CD4-positive, alpha-beta memory T cell (primary cell): ENCODE measurements at regions not wholly inside any gene's neighbourhood (a gene's known extent, or its start where the extent isn't known, plus 50 kb on each side); places are given as distances from the start of the nearest gene placed in this dataset.

Experiments
- CTCF ChIA-PET: fragments of 350-600 bp; sonication (Branson Sonifier 250); formaldehyde crosslinking; loops from one replicate; lab custom pipeline; 2021; ENCODE audit warnings: inconsistent platforms; ENCODE audit not compliant: partially characterized antibody; lab: Charles Lee
- POLR2A ChIA-PET: fragments of 350-600 bp; sonication (Branson Sonifier 250); formaldehyde crosslinking; loops from one replicate; lab custom pipeline; 2021; ENCODE audit not compliant: partially characterized antibody; lab: Charles Lee
- DNase-seq, 5 donors: peaks; one replicate each; pipeline versions ENCODE4 v3.0.0 to v3.0.0-alpha.2; 2020 to 2022; ENCODE audit warnings: mixed read lengths in 1 of 5
- H3K27ac ChIP-seq: one replicate; pipeline ENCODE4 v1.7.0; 2013; ENCODE audit warnings: low read depth, low read length
- H3K27me3 ChIP-seq: 2 replicates; pipeline ENCODE4 v1.7.0; 2013; ENCODE audit warnings: mild to moderate bottlenecking, low read length, moderate library complexity; ENCODE audit not compliant: insufficient read depth
- H3K36me3 ChIP-seq: 2 replicates; pipeline ENCODE4 v1.7.0; 2013; ENCODE audit warnings: mild to moderate bottlenecking, low read length, moderate library complexity; ENCODE audit not compliant: insufficient read depth
- H3K4me1 ChIP-seq: 2 replicates; pipeline ENCODE4 v1.7.0; 2013; ENCODE audit warnings: mild to moderate bottlenecking, low read length, moderate library complexity; ENCODE audit not compliant: insufficient read depth
- H3K4me3 ChIP-seq, 2 donors: one replicate each; pipeline ENCODE4 v1.7.0; 2013; ENCODE audit warnings: low read length in 2 of 2, mild to moderate bottlenecking in 1 of 2
- H3K9me3 ChIP-seq, 2 donors: one replicate each; pipeline ENCODE4 v1.7.0; 2013; ENCODE audit warnings: low read length in 2 of 2, control low read depth in 1 of 2; ENCODE audit not compliant: control insufficient read depth in 1 of 2
- H3K27ac Mint-ChIP-seq, 7 donors: one replicate each; pipeline ENCODE4 v1.8.0; 2020 to 2021; ENCODE audit warnings: mixed read lengths in 7 of 7, mild to moderate bottlenecking in 6 of 7, inconsistent platforms in 3 of 7, moderate library complexity in 3 of 7
- H3K27me3 Mint-ChIP-seq, 2 donors: one replicate each; pipeline ENCODE4 v1.8.0; 2020 to 2021; ENCODE audit warnings: mixed read lengths in 2 of 2
- H3K36me3 Mint-ChIP-seq, 2 donors: one replicate each; pipeline ENCODE4 v1.8.0; 2020 to 2021; ENCODE audit warnings: mixed read lengths in 2 of 2, inconsistent platforms in 1 of 2, mild to moderate bottlenecking in 1 of 2
- H3K4me1 Mint-ChIP-seq, 4 donors: one replicate each; pipeline ENCODE4 v1.8.0; 2020 to 2021; ENCODE audit warnings: mixed read lengths in 4 of 4, mild to moderate bottlenecking in 1 of 4
- H3K4me3 Mint-ChIP-seq, 8 donors: one replicate each; pipeline ENCODE4 v1.8.0; 2020 to 2021; ENCODE audit warnings: mixed read lengths in 8 of 8, mild to moderate bottlenecking in 7 of 8, moderate library complexity in 6 of 8, inconsistent platforms in 3 of 8
- H3K9me3 Mint-ChIP-seq, 8 donors: one replicate each; pipeline ENCODE4 v1.8.0; 2020 to 2021; ENCODE audit warnings: mixed read lengths in 8 of 8, mild to moderate bottlenecking in 5 of 8, inconsistent platforms in 3 of 8, moderate library complexity in 1 of 8
- intact Hi-C: fragments of 100-400 bp; cut with micrococcal nuclease; formaldehyde crosslinking; loops from one replicate; pipeline ENCODE4 v1.15.1; 2023

GRCh38 chr2:129712676-129712985 is 266.8 kb upstream of the RAB6C start:
- no peaks in the 10 kb centered on the region for H3K36me3 ChIP-seq
- H3K27me3 ChIP-seq = no peaks in the 10 kb centered on the region
- Mint-ChIP-seq H3K27me3 (peaks cover 0 to 2% of the 10 kb centered on the region in 2 donors), H3K4me1 (no peaks in the 10 kb centered on the region), H3K27ac (no peak overlapping the region), H3K9me3 (peaks cover 0 to 2% (median 0%) of the 10 kb centered on the region in 8 donors), H3K36me3 (no peaks in the 10 kb centered on the region), H3K4me3 (no peak overlapping the region)
- CTCF ChIA-PET = no interaction called here
- intact Hi-C loops = no loop called here
- no peak for DNase-seq
- no peak overlapping the region for H3K4me3 ChIP-seq
- no peaks in the 10 kb centered on the region for H3K4me1 ChIP-seq
- no peak overlapping the region for H3K27ac ChIP-seq
- POLR2A ChIA-PET = no interaction called here
- H3K9me3 ChIP-seq = no peaks in the 10 kb centered on the region

DNA sequence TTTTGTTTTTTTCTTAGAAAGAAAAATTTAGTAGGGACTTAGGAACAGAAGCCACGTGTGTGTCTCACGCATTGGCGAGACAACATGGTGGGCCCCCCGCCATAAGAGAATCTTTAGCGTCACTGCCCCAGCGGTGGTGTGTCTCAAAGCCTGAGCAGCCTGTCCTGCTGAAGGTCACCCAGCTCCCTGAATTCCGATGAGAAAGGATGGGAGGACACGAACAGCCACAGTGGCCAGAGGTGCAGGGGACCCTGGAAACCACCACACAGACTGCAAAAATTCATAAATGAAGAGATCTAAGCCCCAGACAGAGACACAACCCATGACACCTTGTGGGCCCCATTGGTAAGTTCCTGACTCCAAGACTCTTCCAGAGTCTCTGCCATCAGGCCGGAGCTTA is 266.1 kb upstream of the RAB6C start:
- Histone ChIP-seq H3K9me3 (no peaks in the 10 kb centered on the region), H3K4me1 (no peaks in the 10 kb centered on the region), H3K27me3 (no peaks in the 10 kb centered on the region), H3K36me3 (no peaks in the 10 kb centered on the region), H3K4me3 (no peak overlapping the region), H3K27ac (no peak overlapping the region)
- no peak overlapping the region for H3K27ac Mint-ChIP-seq
- H3K27me3 Mint-ChIP-seq = peaks cover 0 to 2% of the 10 kb centered on the region in 2 donors
- intact Hi-C loops = no loop called here
- H3K4me1 Mint-ChIP-seq = no peaks in the 10 kb centered on the region
- ChIA-PET POLR2A (no interaction called here), CTCF (no interaction called here)
- H3K9me3 Mint-ChIP-seq = peaks cover 0 to 2% (median 0%) of the 10 kb centered on the region in 8 donors
- DNase-seq = no peak
- H3K4me3 Mint-ChIP-seq = no peak overlapping the region
- H3K36me3 Mint-ChIP-seq = no peaks in the 10 kb centered on the region

GRCh38 chr2:129716781-129717559 is 262.5 kb upstream of the RAB6C start:
- ChIA-PET POLR2A (no interaction called here), CTCF (no interaction called here)
- intact Hi-C loops = no loop called here

GRCh38 chr2:129717560-129718130 is 261.8 kb upstream of the RAB6C start:
- H3K9me3 ChIP-seq = no peaks in the 10 kb centered on the region
- no peak overlapping the region for H3K27ac ChIP-seq
- no peak overlapping the region for H3K4me3 ChIP-seq
- peaks cover 0 to 3% of the 10 kb centered on the region in 2 donors for H3K27me3 Mint-ChIP-seq
- ChIA-PET CTCF (no interaction called here), POLR2A (no interaction called here)
- H3K4me3 Mint-ChIP-seq = no peak overlapping the region
- H3K36me3 ChIP-seq = no peaks in the 10 kb centered on the region
- H3K4me1 ChIP-seq = no peaks in the 10 kb centered on the region
- H3K36me3 Mint-ChIP-seq = no peaks in the 10 kb centered on the region
- no peak overlapping the region for H3K27ac Mint-ChIP-seq
- H3K4me1 Mint-ChIP-seq = no peaks in the 10 kb centered on the region
- intact Hi-C loops = no loop called here
- no peaks in the 10 kb centered on the region for H3K27me3 ChIP-seq
- H3K9me3 Mint-ChIP-seq = peaks cover 0 to 2% (median 0%) of the 10 kb centered on the region in 8 donors
- DNase-seq = no peak

More at GRCh38 chr2:129716781-129717559, 262.5 kb upstream of the RAB6C start:
- Mint-ChIP-seq H3K4me3 (no peak overlapping the region), H3K27me3 (peaks cover 0 to 3% of the 10 kb centered on the region in 2 donors), H3K27ac (no peak overlapping the region), H3K9me3 (peaks cover 0 to 2% (median 0%) of the 10 kb centered on the region in 8 donors), H3K4me1 (no peaks in the 10 kb centered on the region), H3K36me3 (no peaks in the 10 kb centered on the region)
- H3K4me3 ChIP-seq = no peak overlapping the region
- H3K9me3 ChIP-seq = no peaks in the 10 kb centered on the region
- no peak for DNase-seq
- H3K4me1 ChIP-seq = no peaks in the 10 kb centered on the region
- no peak overlapping the region for H3K27ac ChIP-seq
- no peaks in the 10 kb centered on the region for H3K36me3 ChIP-seq
- no peaks in the 10 kb centered on the region for H3K27me3 ChIP-seq

- POLR2A ChIA-PET = no interaction called here
- CTCF ChIA-PET = no interaction called here
Observed at GRCh38 chr2:129719335-129719734, 260.1 kb upstream of the RAB6C start.

DNA sequence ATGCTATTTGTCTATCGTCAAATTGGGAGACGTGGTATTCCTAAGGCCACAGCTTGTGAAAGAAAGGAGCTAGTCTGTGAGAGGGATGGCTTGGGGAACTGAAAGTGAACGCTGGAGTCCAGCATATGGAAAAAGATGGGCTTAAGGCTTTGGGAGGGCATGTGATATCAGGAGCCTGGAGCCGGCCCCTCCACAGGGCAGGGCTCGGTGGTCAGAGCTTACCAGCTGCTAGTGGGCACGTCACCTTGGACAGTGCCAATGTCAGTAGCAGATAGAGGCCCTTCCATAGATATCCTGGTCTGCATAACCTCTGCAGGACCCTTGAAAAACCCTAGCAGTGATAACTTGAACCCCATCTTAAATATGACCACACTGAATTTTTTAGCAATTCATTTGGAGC is 259.1 kb upstream of the RAB6C start:
- Histone ChIP-seq H3K27ac (no peak overlapping the region), H3K4me3 (no peak overlapping the region), H3K27me3 (no peaks in the 10 kb centered on the region), H3K4me1 (no peaks in the 10 kb centered on the region), H3K36me3 (no peaks in the 10 kb centered on the region), H3K9me3 (no peaks in the 10 kb centered on the region)
- ChIA-PET POLR2A (no interaction called here), CTCF (no interaction called here)
- Mint-ChIP-seq H3K36me3 (no peaks in the 10 kb centered on the region), H3K27me3 (peaks cover 0 to 3% of the 10 kb centered on the region in 2 donors), H3K4me3 (no peak overlapping the region), H3K9me3 (peaks cover 0 to 2% (median 0%) of the 10 kb centered on the region in 8 donors), H3K4me1 (no peaks in the 10 kb centered on the region), H3K27ac (no peak overlapping the region)
- no peak for DNase-seq
- intact Hi-C loops = no loop called here

More at GRCh38 chr2:129719335-129719734, 260.1 kb upstream of the RAB6C start:
- no peak overlapping the region for H3K27ac ChIP-seq
- Mint-ChIP-seq H3K9me3 (peaks cover 0 to 2% (median 0%) of the 10 kb centered on the region in 8 donors), H3K27ac (no peak overlapping the region), H3K4me3 (no peak overlapping the region), H3K4me1 (no peaks in the 10 kb centered on the region), H3K27me3 (peaks cover 0 to 3% of the 10 kb centered on the region in 2 donors), H3K36me3 (no peaks in the 10 kb centered on the region)
- no peak for DNase-seq
- no peaks in the 10 kb centered on the region for H3K36me3 ChIP-seq
- no peak overlapping the region for H3K4me3 ChIP-seq
- H3K27me3 ChIP-seq = no peaks in the 10 kb centered on the region
- intact Hi-C loops = no loop called here
- no peaks in the 10 kb centered on the region for H3K4me1 ChIP-seq
- H3K9me3 ChIP-seq = no peaks in the 10 kb centered on the region

GRCh38 chr2:129720761-129721160 is 258.7 kb upstream of the RAB6C start:
- POLR2A ChIA-PET = no interaction called here
- CTCF ChIA-PET = no interaction called here
- Histone ChIP-seq H3K27me3 (no peaks in the 10 kb centered on the region), H3K4me1 (no peaks in the 10 kb centered on the region), H3K9me3 (no peaks in the 10 kb centered on the region), H3K36me3 (no peaks in the 10 kb centered on the region), H3K4me3 (no peak overlapping the region), H3K27ac (no peak overlapping the region)
- Mint-ChIP-seq H3K27ac (no peak overlapping the region), H3K4me1 (no peaks in the 10 kb centered on the region), H3K9me3 (peaks cover 0 to 2% (median 0%) of the 10 kb centered on the region in 8 donors), H3K27me3 (peaks cover 0 to 3% of the 10 kb centered on the region in 2 donors), H3K36me3 (no peaks in the 10 kb centered on the region), H3K4me3 (no peak overlapping the region)
- intact Hi-C loops = no loop called here
- no peak for DNase-seq
